HG03060 (cell line): ENCODE measurements at regions not wholly inside any gene's neighbourhood (a gene's known extent, or its start where the extent isn't known, plus 50 kb on each side); places are given as distances from the start of the nearest gene placed in this dataset.
"Not testable (repeated sequence)": the region's sequence is repeated elsewhere in the genome, so short reads cannot be mapped to it uniquely, and the experiment has no call there.

Experiments
- ATAC-seq: cut with Tn5 transposase; IDR thresholded peaks from one replicate; pipeline ENCODE4 v1.9.1; 2021; ENCODE audit warnings: low read depth, moderate number of reproducible peaks; ENCODE audit not compliant: unreplicated experiment

- ATAC-seq = no peak
These were observed 781.1 kb upstream of the AMELY start for GRCh38 chrY:7692701-7693100.

- ATAC-seq = no peak
These were observed 775.5 kb upstream of the AMELY start for GRCh38 chrY:7687086-7687485.

- no peak for ATAC-seq
These were observed 773.0 kb upstream of the AMELY start for GRCh38 chrY:7684546-7684945.

- no peak for ATAC-seq
These were observed 770.8 kb upstream of the AMELY start for GRCh38 chrY:7682386-7682785.

- no peak for ATAC-seq
These were observed 769.9 kb upstream of the AMELY start for GRCh38 chrY:7681426-7681825.

GRCh38 chrY:7674465-7674864, 762.9 kb upstream of the AMELY start:
- ATAC-seq = no peak

GRCh38 chrY:7672796-7673195, 761.2 kb upstream of the AMELY start:
- ATAC-seq = no peak

GRCh38 chrY:7663261-7663660, 751.7 kb upstream of the AMELY start:
- no peak for ATAC-seq

- ATAC-seq = no peak
These were observed 747.5 kb upstream of the AMELY start for GRCh38 chrY:7659047-7659446.

- ATAC-seq = no peak
These were observed 745.0 kb upstream of the AMELY start for GRCh38 chrY:7656596-7656995.

- ATAC-seq = no peak
These were observed 743.4 kb upstream of the AMELY start for GRCh38 chrY:7654985-7655384.

GRCh38 chrY:7649866-7650265, 738.3 kb upstream of the AMELY start:
- not testable (repeated sequence) for ATAC-seq
